COLO668 (cell line): ENCODE measurements at regions not wholly inside any gene's neighbourhood (a gene's known extent, or its start where the extent isn't known, plus 50 kb on each side); places are given as distances from the start of the nearest gene placed in this dataset.

Experiments used
- DNase-seq: peaks from one replicate; lab custom pipeline; 2025; ENCODE audit not compliant: unreplicated experiment; lab: John Stamatoyannopoulos, UW

DNA sequence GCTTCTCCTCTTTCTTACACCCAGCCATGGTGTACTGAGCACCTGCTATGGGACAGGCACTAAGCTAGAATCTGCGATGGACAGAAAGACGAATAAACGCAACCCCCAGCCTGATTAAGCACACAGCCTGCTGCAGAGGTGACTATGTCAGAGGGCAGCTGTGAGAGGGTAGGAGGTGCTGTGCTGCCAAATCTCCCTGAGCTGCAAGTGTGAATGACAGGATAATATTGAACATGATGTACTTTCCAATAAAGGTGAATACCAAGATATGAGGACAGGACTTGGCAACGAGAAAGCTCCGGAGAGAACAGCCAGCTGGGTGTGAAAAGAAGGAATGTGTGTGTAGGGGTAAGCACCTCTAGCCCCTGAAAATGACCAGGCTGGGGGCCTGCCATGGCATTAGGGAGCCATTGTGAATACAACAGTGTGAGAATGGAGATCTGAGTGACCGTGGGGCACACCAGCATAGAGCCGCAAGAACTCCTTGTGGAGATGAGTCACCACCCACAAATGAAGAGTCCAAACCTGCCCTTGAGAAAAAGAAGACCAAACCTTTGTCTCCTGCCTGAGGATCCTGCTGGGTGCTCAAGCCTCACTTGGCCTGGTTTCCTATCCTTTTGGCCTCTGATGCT is 83.0 kb upstream of the ATF3 start:
- no peak for DNase-seq

DNA sequence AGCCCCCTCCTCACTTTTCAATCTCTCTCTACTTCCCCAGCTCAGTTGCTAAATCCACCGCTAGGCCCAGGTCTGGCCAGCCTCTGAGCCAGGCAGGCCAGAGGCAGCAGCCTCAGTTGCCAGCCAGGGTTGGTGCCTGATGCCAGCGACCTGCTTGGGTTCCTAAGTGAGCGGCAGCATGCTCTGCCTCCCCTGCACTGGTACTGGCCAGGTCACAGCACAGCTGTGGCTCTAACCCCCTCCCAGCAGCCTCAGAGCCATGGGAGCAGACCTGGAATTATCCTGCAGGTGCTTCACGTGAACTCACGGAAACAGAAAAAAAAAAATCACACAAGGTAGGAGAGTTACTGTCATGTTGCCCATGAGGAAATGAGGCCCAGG is 82.5 kb upstream of the ATF3 start:
- DNase-seq = no peak

DNA sequence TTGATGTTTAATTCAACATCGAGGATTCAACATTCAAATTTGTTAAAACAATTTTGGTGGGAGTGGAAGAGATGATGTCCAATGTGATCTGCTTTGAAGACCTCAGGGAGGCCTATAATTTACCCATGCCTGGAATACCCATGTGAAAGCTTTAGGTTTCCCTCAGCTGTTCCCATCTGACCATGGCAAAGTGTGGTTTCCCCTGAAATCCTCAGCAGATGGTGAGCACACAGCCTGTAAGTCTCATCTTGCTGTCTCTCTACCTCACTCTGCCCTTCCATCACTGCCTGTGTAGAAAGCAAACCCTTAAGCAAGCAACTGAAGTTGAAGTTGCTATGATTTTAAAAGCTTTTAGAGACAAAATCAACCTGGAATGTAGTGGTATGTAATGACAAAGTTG is 80.1 kb upstream of the ATF3 start:
- no peak for DNase-seq

DNA sequence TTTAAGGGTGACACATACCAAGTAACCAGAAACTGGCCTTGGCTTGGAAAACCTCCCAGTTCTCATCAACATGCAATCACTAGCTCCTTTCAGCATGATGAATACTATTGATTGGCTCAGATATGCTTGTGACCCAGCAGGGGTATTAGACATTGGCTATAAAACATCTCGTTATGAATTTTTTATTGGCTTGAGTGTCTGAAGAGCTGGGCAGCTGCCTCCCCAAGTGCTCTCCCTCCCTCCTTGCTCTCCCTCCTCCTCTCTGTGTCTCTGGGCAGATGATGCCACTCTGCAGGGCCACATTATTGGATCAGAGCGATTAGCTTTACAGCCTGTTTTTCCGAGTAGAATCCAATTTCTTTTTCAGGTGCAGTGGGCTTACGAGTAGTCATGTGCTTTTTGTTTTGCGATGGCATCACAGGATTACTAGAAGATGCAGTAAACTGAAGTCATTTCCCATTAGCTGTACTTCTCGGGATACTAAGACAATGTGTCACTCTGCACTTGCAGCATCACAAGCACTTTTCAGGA is 79.3 kb upstream of the ATF3 start:
- DNase-seq = no peak

DNA sequence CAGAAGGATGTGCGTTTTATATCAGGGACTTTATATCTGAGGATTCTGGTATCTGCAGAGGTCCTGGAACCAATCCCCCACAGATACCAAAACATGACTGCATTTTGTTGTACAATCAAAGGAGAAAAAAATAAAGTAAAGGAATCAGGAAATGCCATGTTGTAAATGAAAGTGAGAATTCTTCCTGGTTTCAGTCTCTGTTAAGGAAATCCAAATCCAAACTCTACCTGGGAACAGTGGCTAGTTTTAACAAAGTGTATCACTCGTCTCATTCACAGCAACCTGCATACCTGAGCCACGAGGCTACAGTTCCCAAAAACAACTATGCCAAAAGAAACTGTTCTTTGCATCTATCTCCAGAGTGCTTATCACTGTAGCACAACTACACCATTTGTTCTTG is 77.3 kb upstream of the ATF3 start:
- DNase-seq = no peak

DNA sequence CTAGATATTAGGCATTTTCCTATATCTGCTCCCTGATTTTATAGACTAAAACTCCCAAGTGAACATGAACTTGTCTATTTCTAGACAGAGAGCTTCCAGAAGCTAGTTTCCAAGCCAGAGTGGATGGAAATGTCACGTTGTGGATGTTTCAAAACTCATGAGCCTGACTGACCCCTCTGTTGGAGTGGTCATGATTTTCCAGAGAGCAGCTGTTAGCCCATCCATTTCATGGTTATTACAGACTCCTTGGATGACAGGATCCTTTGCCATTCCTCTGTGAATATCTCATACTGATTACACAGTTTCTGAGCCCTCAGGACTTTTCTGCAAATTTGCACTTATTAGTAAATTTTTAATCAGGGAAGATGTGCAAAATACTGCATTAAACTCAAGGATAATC is 76.8 kb upstream of the ATF3 start:
- DNase-seq = no peak

GRCh38 chr1:212532469-212533147 is 76.0 kb upstream of the ATF3 start:
- no peak for DNase-seq

DNA sequence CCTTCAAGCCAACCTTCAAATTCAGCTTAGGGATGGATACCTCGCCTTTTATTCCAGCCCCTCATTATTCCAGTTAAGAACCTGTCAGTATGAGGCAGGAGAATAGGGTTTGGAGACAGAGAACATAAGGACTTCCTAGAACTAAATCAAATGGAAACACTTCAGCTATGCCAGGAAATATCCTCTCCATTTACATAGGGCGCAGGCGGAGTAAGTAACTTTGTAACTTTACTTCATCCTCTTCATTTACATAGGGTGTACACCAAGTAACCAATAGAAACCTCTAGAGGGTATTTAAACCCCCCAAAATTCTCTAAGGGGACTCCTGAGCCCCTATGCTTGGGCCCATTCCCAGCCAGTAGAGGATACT is 75.4 kb upstream of the ATF3 start:
- DNase-seq = no peak

DNA sequence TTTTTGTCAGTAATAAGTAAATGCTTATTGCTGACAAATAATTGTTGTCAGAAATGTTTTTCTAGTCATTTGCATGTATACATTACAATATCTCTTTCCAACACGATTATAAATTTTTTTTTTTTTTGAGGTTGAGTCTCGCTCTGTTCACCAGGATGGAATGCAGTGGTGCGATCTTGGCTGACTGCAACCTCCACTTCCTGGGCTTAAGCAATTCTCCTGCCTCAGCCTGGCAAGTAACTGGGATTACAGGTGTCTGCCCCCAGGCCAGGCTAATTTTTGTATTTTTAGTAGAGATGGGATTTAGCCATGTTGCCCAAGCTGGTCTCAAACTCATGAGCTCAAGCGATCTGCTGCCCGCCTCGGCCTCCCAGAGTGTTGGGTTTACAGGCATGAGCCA is 72.0 kb upstream of the ATF3 start:
- DNase-seq = no peak

DNA sequence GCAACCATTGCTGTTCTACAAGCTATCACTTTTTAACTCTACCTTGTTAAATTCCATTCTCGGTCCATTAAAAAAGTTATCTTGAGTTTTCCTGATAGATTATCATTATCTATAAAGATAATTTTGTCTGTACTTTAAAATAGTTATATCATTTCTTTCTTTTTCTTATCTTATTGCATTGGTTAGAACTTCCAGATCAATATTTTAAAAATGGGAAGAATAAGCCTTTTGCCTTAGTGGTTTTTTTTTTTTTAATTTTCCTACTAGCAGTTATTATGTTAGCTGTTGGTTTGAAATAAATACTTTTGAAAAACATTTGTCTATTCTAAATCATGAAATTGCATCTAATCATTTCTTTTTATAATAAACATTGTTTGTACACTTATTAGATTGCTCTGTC is 71.0 kb upstream of the ATF3 start:
- DNase-seq = no peak

DNA sequence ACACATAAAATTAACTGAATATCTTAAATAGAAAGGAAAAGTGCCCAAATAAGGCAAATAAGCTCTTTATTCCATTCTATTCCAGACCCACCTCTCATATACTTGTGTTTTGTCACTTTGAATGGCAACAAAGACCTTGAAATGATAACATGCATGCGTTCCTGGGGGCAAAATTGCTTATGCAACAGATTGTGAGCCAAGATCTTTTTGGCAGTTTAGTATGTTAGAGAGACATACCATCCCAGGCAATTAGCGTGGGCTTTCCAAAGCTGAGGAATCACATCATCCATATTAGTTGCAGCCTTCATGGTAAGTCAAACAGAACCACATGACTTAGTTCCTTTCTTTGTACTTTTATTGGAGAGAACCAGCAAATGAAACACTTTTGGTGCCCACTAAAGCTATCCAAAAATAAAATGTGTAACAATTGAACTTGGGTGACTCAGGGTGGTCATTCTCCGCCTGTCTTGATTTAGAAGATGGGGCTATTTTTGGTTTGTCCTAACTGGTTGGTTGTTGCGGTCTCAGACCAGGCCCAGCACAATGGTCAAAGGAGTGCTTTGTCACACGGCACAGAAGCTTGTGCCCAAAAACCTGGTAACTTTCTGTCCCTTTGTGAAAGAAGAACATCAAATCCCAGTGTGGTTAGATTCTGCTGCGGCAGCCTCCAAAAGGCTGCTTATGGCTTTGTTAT is 68.7 kb upstream of the ATF3 start:
- DNase-seq = no peak

- no peak for DNase-seq
Measured at GRCh38 chr1:212542761-212543187, 65.8 kb upstream of the ATF3 start.

GRCh38 chr1:212544110-212544509 is 64.5 kb upstream of the ATF3 start:
- DNase-seq = no peak

DNA sequence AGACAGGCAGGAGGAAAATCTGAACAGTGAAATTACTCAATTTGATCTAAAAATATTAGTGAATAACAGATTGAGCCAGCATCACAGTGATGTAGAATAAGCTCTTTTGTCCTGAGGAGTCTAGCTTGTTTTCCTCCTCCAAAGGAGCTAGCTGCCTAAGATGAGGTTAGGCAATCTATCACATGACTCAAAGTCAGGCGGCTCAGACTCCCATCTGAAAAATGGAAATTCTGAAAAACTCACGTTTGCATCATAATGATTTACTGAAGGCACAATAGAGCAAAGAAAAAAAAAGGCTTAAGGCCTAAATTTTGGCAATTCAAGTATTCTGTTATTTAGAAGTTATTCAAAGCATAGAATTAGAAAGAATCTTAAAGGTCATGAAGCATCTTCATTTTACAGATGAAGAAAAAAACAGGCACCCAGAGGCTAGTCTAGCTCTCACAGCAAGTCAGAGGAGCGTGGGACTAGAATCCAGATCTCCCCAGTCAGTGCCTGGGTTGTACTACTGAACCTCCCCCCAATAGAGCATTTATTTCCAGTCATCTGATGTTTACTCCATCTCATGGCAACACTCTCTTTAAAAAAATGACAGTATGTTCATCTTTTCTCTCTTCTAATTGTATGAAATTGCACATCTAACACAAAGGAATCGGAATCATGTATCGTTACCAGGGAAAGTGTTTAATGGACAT is 62.5 kb upstream of the ATF3 start:
- DNase-seq = no peak

DNA sequence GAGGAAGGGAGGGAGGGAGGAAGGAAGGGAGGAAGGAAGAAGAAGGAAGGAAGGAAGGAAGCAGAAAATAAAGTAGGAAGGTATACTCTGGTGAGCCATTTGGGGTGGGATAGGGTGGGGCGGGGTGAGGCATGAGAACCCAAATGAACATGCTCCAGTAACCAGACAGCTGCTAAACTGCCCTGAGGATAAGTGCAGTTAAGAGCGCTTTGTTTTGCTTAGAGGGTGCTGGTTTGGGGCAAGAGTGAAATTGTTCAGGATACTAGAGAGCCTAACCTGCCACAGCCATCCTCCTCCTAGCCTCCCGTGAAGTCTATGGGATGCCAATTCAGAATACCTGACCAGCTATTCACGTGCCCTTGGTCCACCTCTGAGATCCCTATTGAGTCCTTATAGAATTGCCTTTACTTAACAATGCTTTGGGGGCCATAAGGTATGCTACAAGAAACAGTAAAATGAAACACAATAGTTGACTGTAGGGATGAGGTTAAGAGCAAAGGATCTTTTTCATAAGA is 59.0 kb upstream of the ATF3 start:
- no peak for DNase-seq

DNA sequence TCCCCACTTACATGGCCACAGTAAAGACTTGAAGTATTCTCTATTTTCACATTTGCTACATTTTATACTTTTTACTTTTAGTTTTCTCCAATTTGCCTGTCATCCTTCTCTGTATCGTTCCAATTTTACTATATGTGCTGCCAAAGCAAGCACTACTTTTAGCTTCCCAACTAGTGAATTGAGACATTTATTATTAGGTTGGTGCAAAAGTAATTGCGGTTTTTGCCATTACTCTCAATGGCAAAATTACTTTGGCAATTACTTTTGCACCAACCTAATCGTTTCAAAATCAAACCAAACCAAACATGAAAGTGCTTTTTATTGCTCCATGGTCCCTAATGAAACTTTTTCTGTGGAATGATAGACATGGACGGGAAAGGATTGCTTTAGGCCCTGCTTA is 56.6 kb upstream of the ATF3 start:
- no peak for DNase-seq

- no peak for DNase-seq
Measured at GRCh38 chr1:212553676-212554075, 54.9 kb upstream of the ATF3 start.

- DNase-seq = no peak
Measured at GRCh38 chr1:212554401-212554800, 54.2 kb upstream of the ATF3 start.

GRCh38 chr1:212555426-212555825 is 53.1 kb upstream of the ATF3 start:
- DNase-seq = no peak

DNA sequence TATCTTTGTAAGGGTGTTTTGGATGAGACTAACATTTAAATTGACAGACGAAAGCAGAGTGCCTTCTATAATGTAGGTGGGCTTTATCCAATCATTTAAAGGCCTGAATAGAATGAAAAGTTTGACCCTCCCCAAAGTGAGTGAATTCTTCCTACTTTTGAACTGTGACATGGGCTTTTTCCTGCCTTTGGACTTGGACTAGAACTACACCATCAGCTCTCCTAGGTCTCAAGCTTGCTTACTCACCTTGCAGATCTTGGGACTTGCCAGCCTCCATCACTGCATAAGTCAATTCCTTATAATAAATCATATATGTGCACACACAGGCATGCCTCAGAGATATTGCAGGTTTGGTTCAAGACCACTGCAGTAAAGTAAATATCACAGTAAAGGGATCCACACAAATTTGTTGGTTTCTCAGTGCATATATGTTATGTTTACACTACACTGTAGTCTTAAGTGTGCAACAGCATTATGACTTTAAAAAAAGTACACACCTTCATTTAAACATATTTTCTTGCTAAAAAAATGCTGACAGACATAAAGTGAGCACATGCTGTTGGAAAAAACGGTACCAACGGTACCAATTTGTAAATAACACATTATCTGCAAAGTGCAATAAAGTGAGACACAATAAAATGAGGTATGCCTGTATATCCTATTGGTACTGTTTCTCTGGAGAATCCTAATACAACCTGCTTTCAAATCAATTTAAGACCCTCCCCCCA is 51.6 kb upstream of the ATF3 start:
- no peak for DNase-seq
